ENCODE measurements at regions not wholly inside any gene's neighbourhood (a gene's known extent, or its start where the extent isn't known, plus 50 kb on each side); places are given as distances from the start of the nearest gene placed in this dataset.

GRCh38 chr2:49811502-49811901 lies 657.2 kb upstream of the FSHR start:
- Histone ChIP-seq H3K36me3 (replicated peaks in 1 of 2; ENCODE audit: control insufficient read depth in 1 of 2, insufficient read depth in 2 of 2, low read length in 1 of 2) (no peaks in the 10 kb centered on the region), H3K27me3 (ENCODE audit: insufficient read depth) (no peaks in the 10 kb centered on the region), H4K20me1 (ENCODE audit: insufficient read depth) (no peaks in the 10 kb centered on the region), H3K9ac (no peak overlapping the region), H3K4me1 (ENCODE audit: control insufficient read depth in 1 of 2, insufficient read depth in 2 of 2, low read depth in 1 of 2, low read length in 1 of 2) (no peaks in the 10 kb centered on the region), H3K4me2 (no peak overlapping the region), H3K9me3 (no peaks in the 10 kb centered on the region), H3K9me2 (no peaks in the 10 kb centered on the region), H3F3A (replicated peaks; ENCODE audit: insufficient read depth) (no peaks in the 10 kb centered on the region), H2AFZ (ENCODE audit: low read depth) (no peak overlapping the region), H3K4me3 (ENCODE audit: low read depth in 2 of 2, low read length in 1 of 2) (no peak overlapping the region), H3K27ac (ENCODE audit: low read depth in 2 of 2, low read length in 1 of 2) (no peak overlapping the region), H3K79me2 (ENCODE audit: insufficient read depth) (no peaks in the 10 kb centered on the region)
- TF ChIP-seq RAD21 (IDR thresholded peaks at IDR 0.05; ENCODE audit: low read length) (no peak), CHD2 (IDR thresholded peaks at IDR 0.05; ENCODE audit: low read length, partially characterized antibody) (no peak), EP300 (IDR thresholded peaks at IDR 0.05; ENCODE audit: borderline replicate concordance in 1 of 2, low read depth in 1 of 2, low read length in 1 of 2) (no peak), MXI1 (IDR thresholded peaks at IDR 0.05; ENCODE audit: low read depth, low read length) (no peak), SMC3 (IDR thresholded peaks at IDR 0.05; ENCODE audit: low read depth, low read length) (no peak), FOXM1 (IDR thresholded peaks at IDR 0.05; ENCODE audit: low read depth) (no peak), YY1 (IDR thresholded peaks at IDR 0.05; ENCODE audit: low read depth) (no peak), JUND (IDR thresholded peaks at IDR 0.05) (no peak), RCOR1 (IDR thresholded peaks at IDR 0.05; ENCODE audit: low read length) (no peak), PBX3 (IDR thresholded peaks at IDR 0.05) (no peak)
- DNase-seq, result no peak
- ChIA-PET POLR2A (no interaction called here), CTCF (no interaction called here)
- 43% methylated on average over 4 of the region's 4 CpGs for WGBS (ENCODE audit: low lambda C conversion rate)

GRCh38 chr2:49807689-49808088 lies 653.4 kb upstream of the FSHR start:
- no peak for TF ChIP-seq RXRA (IDR thresholded peaks at IDR 0.05; ENCODE audit: borderline replicate concordance, low read depth)
- TF ChIP-seq FOXM1 (IDR thresholded peaks at IDR 0.05; ENCODE audit: low read depth), result no peak
- TF ChIP-seq CHD2 (IDR thresholded peaks at IDR 0.05; ENCODE audit: low read length, partially characterized antibody), result no peak
- no peak for TF ChIP-seq YY1 (IDR thresholded peaks at IDR 0.05; ENCODE audit: low read depth)
- no peak for TF ChIP-seq ELF1 (IDR thresholded peaks at IDR 0.05)
- no peak for TF ChIP-seq GATA2 (CRISPR knock-in tag; IDR thresholded peaks at IDR 0.05)
- TF ChIP-seq FOXJ3 (CRISPR knock-in tag; IDR thresholded peaks at IDR 0.05), result no peak
- TF ChIP-seq RCOR1 (IDR thresholded peaks at IDR 0.05; ENCODE audit: low read length), result no peak
- TF ChIP-seq ZBTB33 (IDR thresholded peaks at IDR 0.05; ENCODE audit: borderline replicate concordance, low read depth), result no peak
- no peak for TF ChIP-seq POLR2AphosphoS5 (IDR thresholded peaks at IDR 0.05; ENCODE audit: low read depth, low read length)
- no peak for TF ChIP-seq EZH2phosphoT487 (IDR thresholded peaks at IDR 0.05; ENCODE audit: borderline replicate concordance, low read depth)
- Histone ChIP-seq H3K27me3 (ENCODE audit: insufficient read depth) (no peaks in the 10 kb centered on the region), H3F3A (replicated peaks; ENCODE audit: insufficient read depth) (no peaks in the 10 kb centered on the region), H3K4me2 (no peak overlapping the region), H3K9me2 (no peaks in the 10 kb centered on the region), H4K20me1 (ENCODE audit: insufficient read depth) (no peaks in the 10 kb centered on the region), H2AFZ (ENCODE audit: low read depth) (no peak overlapping the region), H3K9ac (no peak overlapping the region), H3K4me3 (ENCODE audit: low read depth in 2 of 2, low read length in 1 of 2) (no peak overlapping the region), H3K27ac (ENCODE audit: low read depth in 2 of 2, low read length in 1 of 2) (no peak overlapping the region), H3K9me3 (no peaks in the 10 kb centered on the region), H3K79me2 (ENCODE audit: insufficient read depth) (no peaks in the 10 kb centered on the region), H3K4me1 (ENCODE audit: control insufficient read depth in 1 of 2, insufficient read depth in 2 of 2, low read depth in 1 of 2, low read length in 1 of 2) (no peaks in the 10 kb centered on the region), H3K36me3 (replicated peaks in 1 of 2; ENCODE audit: control insufficient read depth in 1 of 2, insufficient read depth in 2 of 2, low read length in 1 of 2) (no peaks in the 10 kb centered on the region)
- POLR2A ChIA-PET, result no interaction called here
- no peak for DNase-seq
- CTCF ChIA-PET, result no interaction called here

All from SK-N-SH (cell line).